Choroid plexus epithelial cell (primary cell): ENCODE measurements at regions not wholly inside any gene's neighbourhood (a gene's known extent, or its start where the extent isn't known, plus 50 kb on each side); places are given as distances from the start of the nearest gene placed in this dataset.
"Not testable (repeated sequence)": the region's sequence is repeated elsewhere in the genome, so short reads cannot be mapped to it uniquely, and the experiment has no call there.

Experiments
- DNase-seq: peaks from one replicate; pipeline ENCODE4 v3.0.0-alpha.2; 2010; ENCODE audit warnings: low read depth
- H3K4me3 ChIP-seq: 2 replicates; pipeline ENCODE4 v1.5.1; 2011; ENCODE audit warnings: low read depth, mild to moderate bottlenecking, control low read depth, low read length, moderate library complexity
- TF ChIP-seq, protein P1 (sequence below): conservative IDR thresholded peaks from 2 replicates; pipeline ENCODE4 v1.5.1; 2011; ENCODE audit warnings: low read depth, mild to moderate bottlenecking, control low read depth, inconsistent platforms, low read length, moderate library complexity

GRCh38 chr6:90368001-90368400 is 71.4 kb upstream of the BACH2 start:
- TF ChIP-seq, protein P1, sequence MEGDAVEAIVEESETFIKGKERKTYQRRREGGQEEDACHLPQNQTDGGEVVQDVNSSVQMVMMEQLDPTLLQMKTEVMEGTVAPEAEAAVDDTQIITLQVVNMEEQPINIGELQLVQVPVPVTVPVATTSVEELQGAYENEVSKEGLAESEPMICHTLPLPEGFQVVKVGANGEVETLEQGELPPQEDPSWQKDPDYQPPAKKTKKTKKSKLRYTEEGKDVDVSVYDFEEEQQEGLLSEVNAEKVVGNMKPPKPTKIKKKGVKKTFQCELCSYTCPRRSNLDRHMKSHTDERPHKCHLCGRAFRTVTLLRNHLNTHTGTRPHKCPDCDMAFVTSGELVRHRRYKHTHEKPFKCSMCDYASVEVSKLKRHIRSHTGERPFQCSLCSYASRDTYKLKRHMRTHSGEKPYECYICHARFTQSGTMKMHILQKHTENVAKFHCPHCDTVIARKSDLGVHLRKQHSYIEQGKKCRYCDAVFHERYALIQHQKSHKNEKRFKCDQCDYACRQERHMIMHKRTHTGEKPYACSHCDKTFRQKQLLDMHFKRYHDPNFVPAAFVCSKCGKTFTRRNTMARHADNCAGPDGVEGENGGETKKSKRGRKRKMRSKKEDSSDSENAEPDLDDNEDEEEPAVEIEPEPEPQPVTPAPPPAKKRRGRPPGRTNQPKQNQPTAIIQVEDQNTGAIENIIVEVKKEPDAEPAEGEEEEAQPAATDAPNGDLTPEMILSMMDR = no peak
- H3K4me3 ChIP-seq = no peak overlapping the region
- no peak for DNase-seq

DNA sequence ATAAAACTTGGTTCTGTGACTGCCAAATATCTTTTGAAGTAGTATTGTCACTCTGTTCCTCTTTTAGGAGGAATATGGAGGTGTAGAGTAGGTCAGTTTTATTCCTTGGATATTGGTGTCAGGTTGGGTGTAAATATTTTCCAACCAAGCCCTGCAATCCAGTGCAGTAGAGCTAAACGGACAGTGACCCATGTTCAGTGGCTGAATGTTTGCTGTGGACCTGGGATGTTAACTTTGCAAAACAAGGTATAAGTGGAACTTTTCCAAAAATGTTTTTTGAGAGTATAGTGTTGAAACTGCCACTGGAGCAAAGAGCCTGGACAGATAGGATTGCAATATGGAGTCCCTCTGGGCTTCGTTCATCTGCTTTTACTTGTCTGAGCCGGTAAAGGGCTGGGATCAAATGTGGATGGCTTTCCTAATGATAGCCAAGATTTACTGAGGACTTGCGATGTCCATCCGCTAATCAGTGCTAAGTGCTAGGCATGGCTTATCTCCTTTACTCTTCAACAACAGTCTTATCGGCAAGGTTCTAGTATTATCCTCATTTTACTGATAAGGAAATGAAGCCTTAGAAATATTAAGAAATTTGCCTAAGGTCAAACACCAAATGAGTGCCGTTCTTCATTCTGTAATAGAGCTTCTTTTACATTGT is 69.0 kb upstream of the BACH2 start:
- DNase-seq = no peak
- no peak overlapping the region for H3K4me3 ChIP-seq
- TF ChIP-seq, protein P1 = no peak

GRCh38 chr6:90365002-90365401 is 68.4 kb upstream of the BACH2 start:
- TF ChIP-seq, protein P1 = no peak
- no peak for DNase-seq
- H3K4me3 ChIP-seq = no peak overlapping the region

DNA sequence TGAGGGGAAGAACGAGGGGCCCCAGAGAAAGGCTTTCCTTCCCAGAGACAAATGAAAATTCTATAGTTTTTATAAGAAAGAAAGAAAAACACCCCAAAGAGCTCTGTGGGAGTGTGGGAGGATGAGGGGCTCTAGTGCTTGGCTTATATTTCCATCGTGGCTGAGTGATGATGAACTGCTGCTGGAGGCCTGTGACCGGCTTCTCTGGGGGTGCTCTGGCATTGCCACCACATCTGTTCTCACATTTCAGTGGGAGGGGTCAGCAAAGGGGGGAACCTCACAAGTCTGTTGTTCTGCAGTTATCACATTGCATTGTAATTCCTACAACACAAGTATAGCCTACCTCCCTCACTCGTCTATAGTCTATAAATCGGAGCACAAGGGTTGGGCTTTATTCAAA is 67.6 kb upstream of the BACH2 start:
- H3K4me3 ChIP-seq = no peak overlapping the region
- no peak for DNase-seq
- TF ChIP-seq, protein P1 = no peak

- peak; percentile 74 for DNase-seq
- TF ChIP-seq, protein P1 = no peak
- no peak overlapping the region for H3K4me3 ChIP-seq
These were observed 65.7 kb upstream of the BACH2 start for GRCh38 chr6:90362318-90362717.

DNA sequence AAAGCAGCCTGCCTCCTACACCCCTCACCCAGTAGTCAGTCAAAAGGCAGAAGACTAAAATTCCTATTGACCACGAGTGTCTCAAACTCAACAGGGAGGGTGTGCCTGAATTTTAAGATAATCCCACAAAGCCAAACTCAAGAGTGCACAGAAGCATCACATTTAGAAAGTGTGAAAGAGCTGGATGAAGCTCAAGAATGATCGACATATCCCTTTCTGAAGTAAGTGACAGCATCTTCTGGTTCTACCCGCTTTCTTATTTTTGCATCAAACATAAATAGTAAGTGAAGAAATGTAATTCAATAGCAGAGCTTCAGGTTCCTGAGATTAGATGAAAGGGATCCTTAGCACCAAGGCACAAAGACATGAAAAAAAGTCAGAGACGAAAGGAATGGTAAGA is 64.5 kb upstream of the BACH2 start:
- DNase-seq = no peak
- no peak overlapping the region for H3K4me3 ChIP-seq
- TF ChIP-seq, protein P1 = no peak

- peak; percentile 50 for DNase-seq
- not testable (repeated sequence) for H3K4me3 ChIP-seq
These were observed 61.6 kb upstream of the BACH2 start for GRCh38 chr6:90358036-90358770.
